D721Med (cell line): ENCODE measurements at regions not wholly inside any gene's neighbourhood (a gene's known extent, or its start where the extent isn't known, plus 50 kb on each side); places are given as distances from the start of the nearest gene placed in this dataset.

Source experiments
- DNase-seq: peaks from one replicate; pipeline ENCODE4 v3.0.0; 2011; ENCODE audit warnings: low spot score; ENCODE audit not compliant: insufficient read length
- FAIRE-seq: peaks from 2 replicates; lab custom pipeline; 2011; peaks lifted over from hg19 to GRCh38; lab: Jason Lieb, UNC
- CTCF ChIP-seq: IDR thresholded peaks from 2 replicates; pipeline ENCODE4 v1.5.1; 2012; ENCODE audit warnings: mild to moderate bottlenecking, control low read depth; ENCODE audit not compliant: insufficient read depth; ENCODE audit errors: missing control alignments

- TF ChIP-seq CTCF, result no peak
- FAIRE-seq (no peak), DNase-seq (no peak)
These were observed 148.8 kb upstream of the PCDH18 start for GRCh38 chr4:137681081-137681480.

DNA sequence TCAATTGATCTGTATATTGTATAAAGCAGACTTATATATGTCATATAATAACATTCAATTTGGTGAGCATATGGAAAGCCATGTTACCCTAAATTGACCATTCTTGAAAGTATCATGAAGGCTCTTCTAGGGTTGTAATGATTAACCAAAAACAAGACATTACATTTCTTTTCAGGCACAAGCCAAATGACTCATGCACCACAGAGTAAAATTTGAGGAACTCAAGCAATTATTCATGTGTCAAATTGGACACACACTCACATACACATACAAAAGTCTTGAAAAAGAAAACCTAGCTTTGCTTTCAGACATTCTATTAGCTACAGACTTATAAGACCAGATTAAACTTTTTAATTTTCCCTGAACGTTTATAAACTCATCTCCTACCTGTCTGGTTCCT is 146.5 kb upstream of the PCDH18 start:
- DNase-seq, result no peak
- FAIRE-seq, result no peak
- TF ChIP-seq CTCF, result no peak

- TF ChIP-seq CTCF, result no peak
- FAIRE-seq (no peak), DNase-seq (no peak)
These were observed 145.6 kb upstream of the PCDH18 start for GRCh38 chr4:137677863-137678262.

- DNase-seq, result no peak
- TF ChIP-seq CTCF, result no peak
- no peak for FAIRE-seq
These were observed 144.2 kb upstream of the PCDH18 start for GRCh38 chr4:137676357-137676998.

DNA sequence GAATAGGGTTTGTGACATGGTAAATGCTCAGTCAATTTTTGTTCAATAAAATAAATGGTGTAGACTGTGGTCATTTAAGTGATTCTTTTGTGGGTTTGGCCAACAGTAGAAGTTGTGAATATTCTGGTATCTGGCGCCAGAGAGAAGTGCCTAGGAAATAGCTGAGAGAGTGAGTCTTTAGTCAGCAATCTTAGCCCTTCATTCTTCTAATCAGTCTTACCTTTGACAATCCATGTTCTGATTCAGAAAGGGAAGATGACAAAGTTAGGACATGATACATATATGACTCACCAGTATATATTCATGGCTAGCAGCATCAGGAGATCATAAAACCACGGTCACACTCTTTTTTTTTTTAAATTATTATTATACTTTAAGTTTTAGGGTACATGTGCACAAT is 141.8 kb upstream of the PCDH18 start:
- no peak for FAIRE-seq
- DNase-seq, result no peak
- no peak for TF ChIP-seq CTCF

DNA sequence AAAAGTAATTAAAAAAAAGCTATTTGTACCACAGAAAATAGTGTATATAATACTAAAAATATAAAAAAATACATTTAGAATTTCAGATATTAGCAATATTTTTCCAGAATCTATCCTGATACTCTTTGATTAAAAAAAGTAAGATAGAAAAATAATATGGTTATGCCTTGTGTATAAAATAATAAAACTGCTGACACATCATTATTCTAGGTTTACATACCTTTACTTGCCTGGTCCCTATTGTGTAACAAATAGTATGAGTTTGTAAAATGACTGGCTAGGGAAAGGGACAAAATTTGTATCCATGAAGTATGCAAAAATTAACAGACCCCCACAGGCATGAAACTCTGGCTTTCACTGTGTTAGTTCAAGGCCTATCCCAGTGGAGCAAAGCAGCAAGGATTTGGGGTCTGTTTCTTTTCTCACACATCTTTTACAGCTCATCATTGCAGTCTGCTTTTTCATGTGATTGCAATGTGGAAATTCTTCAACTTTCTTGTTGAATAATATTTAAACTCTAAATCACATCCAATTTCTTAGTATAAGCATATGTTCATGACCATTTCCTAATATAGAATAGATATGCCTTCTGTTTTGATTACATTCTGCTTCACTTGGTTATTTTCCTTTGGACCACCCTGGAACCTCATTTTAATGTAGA is 136.7 kb upstream of the PCDH18 start:
- no peak for FAIRE-seq
- TF ChIP-seq CTCF, result no peak
- no peak for DNase-seq

GRCh38 chr4:137664416-137664815 is 132.1 kb upstream of the PCDH18 start:
- TF ChIP-seq CTCF, result no peak
- DNase-seq (no peak), FAIRE-seq (no peak)
